Muscle of leg (tissue), 3 donors: ENCODE measurements at regions not wholly inside any gene's neighbourhood (a gene's known extent, or its start where the extent isn't known, plus 50 kb on each side); places are given as distances from the start of the nearest gene placed in this dataset.

Experiments
- DNase-seq: peaks from one replicate; pipeline ENCODE4 v3.0.0; 2013
- H3K27ac ChIP-seq: one replicate; pipeline ENCODE4 v1.5.1; 2013; ENCODE audit warnings: mild to moderate bottlenecking, low read length, control low read depth
- H3K27me3 ChIP-seq: one replicate; pipeline ENCODE4 v1.6.1; 2013; ENCODE audit warnings: low read length; ENCODE audit not compliant: control insufficient read depth, insufficient read depth
- H3K36me3 ChIP-seq: one replicate; pipeline ENCODE4 v1.6.1; 2013; ENCODE audit warnings: low read length; ENCODE audit not compliant: control insufficient read depth, insufficient read depth
- H3K4me1 ChIP-seq: one replicate; pipeline ENCODE4 v1.6.1; 2013; ENCODE audit warnings: low read length; ENCODE audit not compliant: control insufficient read depth, insufficient read depth
- H3K4me3 ChIP-seq: one replicate; pipeline ENCODE4 v1.5.1; 2013; ENCODE audit warnings: low read length, control low read depth
- H3K9me3 ChIP-seq: replicated peaks from 2 replicates; pipeline ENCODE4 v1.6.1; 2013; ENCODE audit warnings: low read depth, low read length; ENCODE audit not compliant: control insufficient read depth
- WGBS: methylation state at CpG from one replicate; pipeline ENCODE4 v1.1.5; 2013; ENCODE audit warnings: missing lambda C conversion rate; ENCODE audit not compliant: insufficient coverage; 5-methylcytosine and 5-hydroxymethylcytosine counted together

DNA sequence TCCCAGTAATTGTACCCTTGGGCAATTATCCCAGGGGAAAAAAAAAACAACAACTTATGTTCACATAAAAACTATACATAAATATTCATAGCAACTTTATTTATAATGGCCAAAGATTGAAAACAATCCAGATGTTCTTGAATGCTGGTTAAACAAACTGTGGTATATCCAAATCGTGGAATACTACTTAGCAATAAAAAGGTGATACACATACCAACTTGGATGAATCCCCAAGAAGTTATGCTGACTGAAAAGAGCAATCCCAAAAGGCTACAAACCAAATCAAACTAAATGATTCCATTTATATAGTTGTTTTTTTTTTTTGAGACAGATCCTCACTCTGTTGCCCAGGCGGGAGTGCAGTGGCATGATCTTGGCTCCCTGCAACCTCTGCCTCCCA is 129.7 kb downstream of the QRSL1 start:
- no peak for DNase-seq
- WGBS: no CpG with 5 or more reads among the region's 2 CpGs
- no peaks in the 10 kb centered on the region for H3K9me3 ChIP-seq
- H3K27me3 ChIP-seq: no peaks in the 10 kb centered on the region
- H3K27ac ChIP-seq: no peak overlapping the region
- no peaks in the 10 kb centered on the region for H3K36me3 ChIP-seq
- no peak overlapping the region for H3K4me3 ChIP-seq
- H3K4me1 ChIP-seq: no peaks in the 10 kb centered on the region

DNA sequence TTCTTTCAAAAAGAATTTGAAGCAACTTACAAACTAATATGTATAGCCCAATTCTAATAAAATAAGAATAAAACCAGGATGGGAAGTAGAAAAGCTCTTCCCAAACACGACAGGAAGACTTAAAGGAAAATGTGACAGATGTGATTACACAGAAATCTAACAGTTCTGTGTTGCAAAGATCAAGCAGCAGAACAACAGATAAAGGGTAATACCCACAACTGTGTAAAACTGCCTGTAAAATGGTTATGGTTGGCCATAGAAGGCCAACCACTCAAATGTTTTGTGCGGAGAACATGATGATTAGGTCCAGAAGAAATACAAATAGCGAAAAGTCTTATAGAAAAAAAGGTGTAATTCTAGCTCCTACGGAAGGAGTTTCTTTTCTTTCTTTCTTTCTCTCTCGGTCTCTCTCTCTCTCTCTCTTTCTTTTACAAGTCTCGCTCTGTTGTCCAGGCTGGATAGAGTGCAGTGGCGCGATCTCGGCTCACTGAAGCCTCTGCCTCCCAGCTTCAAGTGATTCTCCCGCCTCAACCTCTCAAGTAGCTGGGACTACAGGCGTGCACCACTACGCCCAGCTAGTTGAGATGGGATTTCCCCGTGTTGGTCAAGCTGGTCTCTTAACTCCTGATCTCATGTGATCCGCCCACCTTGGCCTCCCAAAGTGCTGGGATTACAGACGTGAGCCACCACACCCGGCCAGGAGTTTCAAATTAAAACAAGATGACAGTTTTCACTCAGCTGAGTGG is 128.5 kb downstream of the QRSL1 start:
- no peak overlapping the region for H3K27ac ChIP-seq

DNA sequence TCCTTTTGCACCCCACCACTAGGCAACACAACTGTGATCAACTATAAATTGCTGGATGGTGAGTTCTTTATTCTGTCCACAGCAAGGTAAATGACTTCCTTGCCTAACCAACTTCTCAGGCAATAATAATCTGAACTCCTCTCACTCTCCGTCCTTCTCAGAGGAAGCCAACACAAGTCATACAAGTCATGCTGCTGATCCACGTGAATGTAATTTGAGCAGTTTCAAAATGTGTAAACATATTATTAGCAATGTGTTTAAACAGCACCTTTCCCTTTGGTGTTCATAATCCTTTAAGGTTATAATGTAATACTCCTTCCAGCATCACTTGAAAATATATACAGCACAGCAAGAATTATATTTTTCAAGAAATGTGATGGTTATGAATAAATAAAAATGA is 127.9 kb downstream of the QRSL1 start:
- Histone ChIP-seq H3K36me3 (no peaks in the 10 kb centered on the region), H3K4me3 (no peak overlapping the region), H3K27ac (no peak overlapping the region), H3K4me1 (no peaks in the 10 kb centered on the region), H3K27me3 (no peaks in the 10 kb centered on the region), H3K9me3 (no peaks in the 10 kb centered on the region)
- WGBS: no CpG with 5 or more reads among the region's 2 CpGs
- DNase-seq: no peak

More for the DNA sequence above, 128.5 kb downstream of the QRSL1 start:
- no peak overlapping the region for H3K4me3 ChIP-seq
- H3K27me3 ChIP-seq: no peaks in the 10 kb centered on the region
- DNase-seq: no peak
- no peaks in the 10 kb centered on the region for H3K9me3 ChIP-seq
- no peaks in the 10 kb centered on the region for H3K36me3 ChIP-seq
- H3K4me1 ChIP-seq: no peaks in the 10 kb centered on the region
- 88% methylated on average over 7 of the region's 16 CpGs for WGBS

DNA sequence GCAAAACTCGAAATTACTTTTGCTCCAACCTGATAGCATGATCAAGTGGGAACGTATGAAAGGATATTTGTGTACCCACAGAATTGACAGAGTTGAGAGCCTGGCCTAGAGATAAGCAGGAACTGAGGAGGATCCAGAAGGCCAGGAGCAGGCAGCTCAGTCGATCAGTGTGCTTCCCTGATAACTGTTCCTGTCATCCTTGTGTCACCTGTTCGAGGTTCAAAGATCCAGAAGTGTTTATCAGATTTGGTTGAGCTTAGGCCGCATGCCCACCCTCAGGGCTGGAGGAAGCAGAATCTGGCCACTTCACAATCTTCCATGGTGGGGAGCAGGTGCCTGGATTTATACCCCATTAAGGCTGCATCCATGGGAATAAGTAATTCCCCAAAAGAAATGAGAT is 124.8 kb downstream of the QRSL1 start:
- DNase-seq: no peak
- Histone ChIP-seq H3K4me1 (peaks cover 24% of the 10 kb centered on the region), H3K27me3 (no peaks in the 10 kb centered on the region), H3K9me3 (no peaks in the 10 kb centered on the region), H3K4me3 (no peak overlapping the region), H3K27ac (no peak overlapping the region), H3K36me3 (no peaks in the 10 kb centered on the region)
- WGBS: 77% methylated on average over 4 of the region's 5 CpGs

DNA sequence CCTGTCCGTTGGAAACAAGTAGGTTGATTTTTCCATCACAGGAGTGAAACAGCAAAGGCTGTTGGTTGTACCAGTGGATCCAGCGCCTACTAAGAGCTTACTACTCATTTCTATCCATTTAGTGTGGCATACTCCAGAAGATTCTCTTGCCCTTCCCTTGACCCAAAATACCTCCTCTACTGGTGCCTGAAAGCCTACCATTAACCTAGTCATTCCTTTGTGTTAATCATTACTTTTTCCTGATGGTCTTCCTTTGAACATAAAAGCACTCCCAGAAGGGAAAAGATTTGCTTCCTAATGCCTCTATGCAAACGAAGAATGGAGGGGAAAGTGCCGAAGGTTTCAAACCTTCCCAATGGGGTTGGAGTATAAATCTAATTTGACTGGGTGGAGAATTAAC is 123.3 kb downstream of the QRSL1 start:
- WGBS: 88% methylated on average over 2 of the region's 4 CpGs
- Histone ChIP-seq H3K9me3 (no peaks in the 10 kb centered on the region), H3K27ac (no peak overlapping the region), H3K36me3 (no peaks in the 10 kb centered on the region), H3K4me3 (no peak overlapping the region), H3K4me1 (peaks cover 28% of the 10 kb centered on the region), H3K27me3 (no peaks in the 10 kb centered on the region)
- DNase-seq: no peak

DNA sequence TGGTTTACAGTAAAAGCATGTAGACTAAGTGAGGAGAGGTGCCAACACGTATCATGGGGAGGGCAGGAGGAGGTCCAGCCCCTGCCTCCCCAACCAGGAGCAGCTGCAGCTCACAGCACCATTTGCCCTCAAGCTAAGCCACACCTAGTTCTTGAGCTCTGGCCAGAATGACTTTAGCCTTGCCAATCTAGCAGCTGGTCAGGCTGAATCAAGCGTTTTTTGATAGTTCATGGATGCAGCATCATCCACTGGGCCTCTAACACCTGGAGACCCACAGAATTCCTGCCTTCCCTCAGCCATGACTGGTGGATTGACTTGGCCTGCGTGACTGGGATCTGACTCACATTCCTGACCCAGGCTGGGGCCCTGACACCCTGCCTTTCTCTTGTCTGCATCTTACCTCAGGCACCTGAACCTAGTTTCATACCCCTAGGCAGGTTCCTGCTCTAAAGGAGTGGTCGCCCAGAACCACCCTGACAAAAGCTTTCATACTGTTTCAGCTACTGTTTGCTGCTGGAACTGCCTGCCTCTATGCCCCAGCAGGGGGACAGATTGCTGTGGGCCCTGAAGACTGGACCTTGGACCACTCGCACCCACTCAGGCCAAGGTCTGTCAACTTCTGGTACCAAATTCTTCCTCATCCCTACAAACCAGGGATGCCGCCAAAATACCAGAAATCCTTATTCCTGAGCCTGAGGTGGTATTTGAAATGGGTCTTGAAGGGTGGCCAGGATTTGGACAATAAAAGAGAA is 122.3 kb downstream of the QRSL1 start:
- peak; percentile 72 for DNase-seq
- H3K36me3 ChIP-seq: no peaks in the 10 kb centered on the region
- no peaks in the 10 kb centered on the region for H3K27me3 ChIP-seq
- H3K27ac ChIP-seq: no peak overlapping the region
- H3K9me3 ChIP-seq: no peaks in the 10 kb centered on the region
- WGBS: 73% methylated on average over 4 of the region's 6 CpGs
- H3K4me3 ChIP-seq: no peak overlapping the region
- peaks cover 31% of the 10 kb centered on the region for H3K4me1 ChIP-seq

DNA sequence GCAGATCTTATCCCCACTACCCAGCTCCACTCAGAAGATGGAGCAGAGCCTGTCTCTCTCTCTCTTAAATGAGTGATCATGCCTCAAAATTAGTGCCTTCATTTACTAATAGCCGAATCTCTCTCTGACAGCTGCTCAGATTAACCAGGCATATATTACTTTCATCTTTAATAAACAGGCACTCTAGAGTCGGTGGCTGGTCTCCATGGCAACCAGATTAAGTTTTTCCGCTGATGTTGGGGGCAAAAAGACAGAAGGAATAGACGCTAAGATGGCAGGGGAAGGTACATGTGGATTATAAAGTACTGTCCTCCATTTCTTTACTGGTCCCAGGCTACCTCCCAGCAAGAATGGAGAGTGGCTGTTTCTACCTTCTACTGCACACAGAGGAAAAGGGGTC is 121.6 kb downstream of the QRSL1 start:
- Histone ChIP-seq H3K27me3 (no peaks in the 10 kb centered on the region), H3K36me3 (no peaks in the 10 kb centered on the region), H3K9me3 (no peaks in the 10 kb centered on the region), H3K4me3 (no peak overlapping the region), H3K4me1 (peaks cover 34% of the 10 kb centered on the region), H3K27ac (no peak overlapping the region)
- no peak for DNase-seq
- 83% methylated on average over 1 of the region's 4 CpGs for WGBS

DNA sequence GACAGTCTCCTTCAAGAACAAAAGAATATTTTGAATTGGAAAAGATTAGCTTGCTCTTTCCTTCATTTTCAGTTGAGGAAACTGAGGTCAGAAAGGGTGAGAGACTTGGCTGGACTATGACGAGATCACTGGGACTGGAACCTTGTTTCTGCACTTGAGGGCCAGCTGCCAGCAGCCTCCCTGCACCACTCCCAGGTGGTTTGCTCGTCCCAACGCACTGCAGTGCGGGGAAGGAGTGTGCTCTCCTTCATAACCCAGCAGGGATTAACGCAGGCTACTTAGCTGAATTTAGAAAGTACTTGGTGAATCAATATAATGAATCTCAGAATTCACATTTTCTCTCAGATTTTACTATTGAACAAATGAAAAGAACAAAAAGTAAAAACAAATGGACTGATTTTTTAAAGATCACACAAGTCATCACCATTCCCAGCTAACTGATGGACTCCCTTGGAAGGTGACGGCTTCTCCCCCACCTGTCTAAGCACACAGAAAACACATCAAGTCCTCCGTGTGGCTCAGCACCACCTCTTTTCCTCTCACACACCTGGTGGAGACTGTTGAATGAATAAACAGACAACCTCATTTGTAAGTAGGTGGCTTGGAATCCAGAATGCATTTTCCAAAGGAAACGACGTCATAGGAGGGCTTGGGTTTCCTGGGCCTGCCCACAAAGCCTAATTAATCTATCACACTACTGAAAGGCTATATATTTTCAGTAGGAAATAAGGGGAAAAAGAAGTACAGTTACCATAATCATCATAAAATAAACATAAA is 121.0 kb downstream of the QRSL1 start:
- DNase-seq: no peak
- no peaks in the 10 kb centered on the region for H3K36me3 ChIP-seq
- WGBS: no CpG with 5 or more reads among the region's 9 CpGs
- no peaks in the 10 kb centered on the region for H3K9me3 ChIP-seq
- peaks cover 39% of the 10 kb centered on the region for H3K4me1 ChIP-seq
- no peaks in the 10 kb centered on the region for H3K27me3 ChIP-seq
- H3K27ac ChIP-seq: no peak overlapping the region
- H3K4me3 ChIP-seq: no peak overlapping the region

DNA sequence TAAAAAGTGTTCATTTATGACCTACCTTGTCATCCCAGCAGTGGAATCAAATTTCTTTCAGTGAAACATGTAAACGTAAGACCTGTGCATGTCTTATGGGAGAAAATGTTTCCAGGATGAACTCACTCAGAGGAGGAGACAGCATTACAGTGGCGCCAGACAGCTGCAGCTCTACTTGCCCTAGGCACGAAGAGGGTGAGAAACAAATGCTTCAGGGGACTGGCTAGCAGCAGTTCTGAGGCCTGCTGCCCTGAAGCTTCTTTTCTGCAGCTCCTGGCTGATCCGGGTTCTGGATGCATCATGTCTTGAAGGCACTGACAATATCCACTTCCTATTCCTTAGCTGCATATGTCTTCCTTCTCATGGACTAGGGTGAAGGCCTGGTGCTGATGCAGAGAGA is 120.2 kb downstream of the QRSL1 start:
- Histone ChIP-seq H3K27ac (peak overlapping the region; percentile 14), H3K27me3 (no peaks in the 10 kb centered on the region), H3K9me3 (no peaks in the 10 kb centered on the region), H3K4me1 (peaks cover 39% of the 10 kb centered on the region), H3K4me3 (no peak overlapping the region), H3K36me3 (no peaks in the 10 kb centered on the region)
- peak; percentile 48 for DNase-seq
- WGBS: 15% methylated on average over 4 of the region's 4 CpGs

DNA sequence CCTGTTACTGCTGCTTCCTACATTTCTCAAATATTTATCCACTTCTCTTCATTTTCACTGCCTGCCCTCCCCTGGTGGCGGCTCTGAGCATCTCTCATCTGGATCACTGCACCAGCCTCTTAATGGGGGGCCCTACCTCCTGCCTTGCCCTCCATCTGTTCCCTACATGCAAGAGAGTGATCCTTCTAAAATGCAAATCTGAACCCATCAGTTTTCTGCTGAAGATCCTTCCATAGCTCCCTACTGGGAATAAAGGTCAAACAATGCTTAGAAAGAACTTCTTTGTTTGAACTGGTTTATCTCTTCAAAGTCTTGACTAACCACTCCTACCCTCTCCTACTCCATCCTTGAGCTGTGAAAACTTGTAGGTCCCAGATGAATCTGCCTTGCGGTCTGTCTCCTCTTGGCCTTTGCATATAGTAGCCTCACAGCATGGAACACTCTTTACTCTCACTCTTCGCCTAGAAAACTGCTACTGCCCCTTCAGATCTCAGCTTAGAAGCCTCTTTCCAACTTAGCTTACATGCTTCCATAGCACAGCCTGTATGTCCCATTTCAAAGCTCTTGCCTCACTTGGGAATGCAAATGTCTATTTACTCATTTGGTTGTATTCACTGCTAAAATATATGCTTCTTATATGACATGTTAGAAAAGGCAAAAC is 119.3 kb downstream of the QRSL1 start:
- WGBS: 76% methylated on average over 3 of the region's 3 CpGs
- Histone ChIP-seq H3K4me3 (no peak overlapping the region), H3K27me3 (no peaks in the 10 kb centered on the region), H3K36me3 (no peaks in the 10 kb centered on the region), H3K4me1 (peaks cover 39% of the 10 kb centered on the region), H3K9me3 (peaks cover under 1% of the 10 kb centered on the region), H3K27ac (no peak overlapping the region)
- no peak for DNase-seq
